ENCODE measurements at regions not wholly inside any gene's neighbourhood (a gene's known extent, or its start where the extent isn't known, plus 50 kb on each side); places are given as distances from the start of the nearest gene placed in this dataset.

GRCh38 chr3:95883801-95884200, 930.6 kb upstream of the EPHA6 start:
- no peak for DNase-seq

DNA sequence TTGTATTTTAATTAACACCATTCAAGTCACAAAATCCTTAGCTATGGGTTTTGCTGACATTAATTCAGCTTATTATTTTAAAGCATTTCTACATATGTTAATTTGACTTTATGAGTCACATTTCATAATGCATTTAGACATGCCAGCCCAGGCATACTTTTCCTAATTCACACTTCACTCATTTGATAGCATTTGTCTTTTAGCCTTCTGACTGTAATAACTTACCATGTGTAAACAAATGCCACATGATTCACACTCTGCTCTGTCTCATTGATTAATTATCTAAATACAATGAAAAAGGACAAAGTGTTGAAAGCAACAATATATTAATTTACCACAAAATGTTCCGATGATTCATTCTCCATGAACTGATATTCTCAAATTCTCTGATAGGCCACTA, 927.8 kb upstream of the EPHA6 start:
- DNase-seq = no peak

- DNase-seq = no peak
These were observed 927.3 kb upstream of the EPHA6 start for GRCh38 chr3:95887114-95887513.

GRCh38 chr3:95894820-95895219, 919.6 kb upstream of the EPHA6 start:
- DNase-seq = no peak

DNA sequence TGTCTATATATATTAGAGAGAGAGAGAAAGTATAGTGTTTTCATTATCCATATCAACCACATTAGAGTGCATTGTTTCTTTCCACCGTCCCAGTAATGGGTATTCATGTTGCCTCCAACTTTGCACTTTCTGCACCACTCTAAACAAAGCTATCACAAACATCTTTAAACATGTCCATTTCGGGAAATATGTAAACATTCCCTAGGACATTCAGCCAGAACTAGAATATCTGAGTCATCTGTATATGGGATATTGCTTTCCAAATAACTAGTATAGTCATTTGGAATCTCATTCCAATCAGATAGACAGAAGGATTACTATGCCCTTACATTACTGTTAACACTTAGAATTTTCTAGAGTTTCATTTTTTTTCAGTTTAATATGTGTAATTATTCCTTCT, 914.9 kb upstream of the EPHA6 start:
- DNase-seq = no peak

DNA sequence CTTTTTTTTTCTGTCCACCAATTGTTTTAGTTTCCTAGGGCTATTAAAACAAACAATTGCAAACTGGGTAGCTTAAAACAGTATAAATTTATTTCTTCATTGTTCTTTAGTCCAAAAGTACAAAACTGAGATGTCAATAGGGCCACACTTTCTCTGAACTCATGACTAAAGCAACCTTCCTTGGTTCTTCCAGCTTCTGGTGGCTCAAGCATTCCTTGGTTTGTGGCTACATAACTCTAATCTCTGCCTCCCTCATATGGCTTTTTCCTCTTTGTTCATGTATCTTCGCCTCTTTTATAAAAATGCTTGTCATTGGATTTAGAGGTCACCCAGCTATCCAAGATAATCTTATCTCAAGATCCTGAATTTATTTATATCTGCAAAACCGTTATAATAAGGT, 914.5 kb upstream of the EPHA6 start:
- no peak for DNase-seq

DNA sequence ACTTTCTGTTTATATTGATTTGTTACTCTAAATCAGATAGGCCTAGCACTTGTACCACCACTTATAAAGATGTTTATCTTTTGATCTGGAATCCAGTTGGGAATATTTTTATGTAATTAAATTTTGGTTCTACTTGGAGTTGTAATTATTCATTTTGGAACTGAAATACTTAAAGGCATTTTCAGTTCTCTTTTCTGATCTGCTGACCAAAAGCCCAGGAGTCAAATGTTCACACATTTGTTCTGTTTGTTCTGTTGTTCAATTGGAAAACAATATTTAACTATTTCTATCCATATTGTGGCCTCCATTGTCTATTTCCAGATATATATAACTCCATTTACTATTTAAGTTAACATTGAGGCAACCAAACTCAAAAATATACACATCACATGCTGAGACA, 912.4 kb upstream of the EPHA6 start:
- no peak for DNase-seq

- DNase-seq = no peak
These were observed 909.2 kb upstream of the EPHA6 start for GRCh38 chr3:95905182-95905581.

DNA sequence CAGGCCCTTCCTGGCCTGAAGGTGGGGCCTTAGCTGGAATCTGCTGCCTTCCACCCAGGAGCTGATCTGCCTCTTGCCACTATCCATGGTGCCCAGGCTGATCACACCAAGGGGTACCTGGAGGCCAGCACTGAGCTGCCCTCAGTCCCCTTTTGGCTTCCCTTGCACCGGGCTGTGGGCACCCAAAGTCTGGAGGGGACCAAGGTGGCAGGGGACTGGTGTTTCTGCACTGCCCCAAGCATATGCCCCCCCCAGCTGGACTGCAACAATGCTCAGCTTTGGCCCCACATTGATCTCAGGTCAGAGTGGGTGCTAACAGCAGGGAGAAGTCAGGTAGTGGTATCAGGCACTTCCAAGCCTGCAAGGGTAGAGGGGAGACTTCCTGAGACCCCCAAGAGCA, 902.6 kb upstream of the EPHA6 start:
- DNase-seq = no peak

DNA sequence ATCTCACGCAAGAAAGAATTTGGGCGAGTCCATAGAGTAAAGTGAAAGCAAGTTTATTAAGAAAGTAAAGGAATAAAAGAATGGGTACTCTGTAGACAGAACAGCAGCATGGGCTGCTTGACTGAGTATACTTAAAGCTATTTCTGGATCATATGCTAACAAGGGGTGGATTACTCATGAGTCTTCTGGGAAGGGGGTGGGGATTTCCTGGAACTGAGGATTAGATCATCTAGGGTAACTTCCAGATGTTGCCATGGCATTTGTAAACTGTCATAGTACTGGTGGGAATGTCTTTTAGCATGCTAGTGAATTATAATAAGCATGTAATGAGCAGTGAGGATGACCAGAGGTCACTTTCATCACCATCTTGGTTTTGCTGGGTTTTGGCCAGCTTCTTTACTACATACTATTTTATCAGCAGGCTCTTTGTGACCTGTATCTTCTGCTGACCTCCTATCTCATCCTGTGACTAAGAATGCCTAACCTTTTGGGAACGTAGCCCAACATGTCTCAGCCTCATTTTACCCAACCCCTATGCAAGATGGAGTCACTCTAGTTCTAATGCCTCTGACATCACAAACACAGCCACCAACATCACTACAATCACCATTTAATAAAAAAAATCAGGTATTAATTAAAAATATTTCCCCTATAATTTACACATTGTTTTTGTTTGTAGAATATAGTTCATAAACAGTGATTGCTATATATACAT, 890.7 kb upstream of the EPHA6 start:
- peak; percentile 24 to 25 for DNase-seq

- no peak for DNase-seq
These were observed 887.4 kb upstream of the EPHA6 start for GRCh38 chr3:95926904-95927501.

DNA sequence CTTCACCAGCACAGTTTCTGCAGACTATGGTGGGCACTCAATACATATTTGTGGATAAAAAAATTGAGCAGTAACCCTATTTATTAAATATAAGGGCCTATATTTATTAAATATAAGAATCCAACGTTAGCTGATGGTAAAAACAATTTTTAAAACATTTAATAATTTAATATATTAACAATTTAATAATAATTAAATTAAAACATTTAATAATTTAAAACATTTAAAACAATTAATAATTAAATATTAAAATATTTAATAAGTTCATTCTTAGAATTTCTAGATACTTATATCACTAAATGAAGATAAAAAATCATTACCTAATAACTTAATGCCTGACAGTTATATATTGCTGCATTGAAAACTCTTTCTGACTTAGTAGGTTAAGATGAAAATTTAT, 880.2 kb upstream of the EPHA6 start:
- no peak for DNase-seq

- no peak for DNase-seq
These were observed 875.1 kb upstream of the EPHA6 start for GRCh38 chr3:95939235-95939809.

DNA sequence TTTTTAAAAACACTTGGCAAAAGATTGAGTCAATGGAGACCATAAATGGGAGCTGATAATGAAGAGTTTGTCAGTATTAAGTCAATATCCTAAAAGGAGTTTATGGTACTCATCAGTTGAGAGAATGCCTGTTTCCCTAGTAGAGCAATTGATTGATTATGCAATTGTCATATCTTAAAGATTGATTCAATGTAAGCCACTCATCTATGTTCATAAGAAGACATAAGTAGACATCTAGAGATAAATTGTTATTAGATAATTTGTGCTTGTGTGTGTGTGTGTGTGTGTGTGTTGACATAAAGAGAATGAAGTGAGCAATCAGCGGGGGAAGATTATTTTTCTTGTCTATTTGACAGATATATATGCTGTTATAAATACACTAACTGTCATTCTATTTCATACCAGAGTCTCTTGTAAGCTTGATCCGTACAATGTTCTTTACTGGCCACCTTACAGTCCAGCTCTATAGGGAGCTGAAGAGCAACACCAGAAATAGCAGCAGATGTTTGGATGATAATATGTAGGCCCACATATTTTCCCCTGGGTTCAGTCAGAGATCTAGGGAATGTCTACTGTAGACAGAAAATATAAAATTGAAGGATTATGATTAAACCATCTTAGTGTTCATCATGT, 848.6 kb upstream of the EPHA6 start:
- DNase-seq = no peak

GRCh38 chr3:95971573-95971972, 842.8 kb upstream of the EPHA6 start:
- DNase-seq = no peak

DNA sequence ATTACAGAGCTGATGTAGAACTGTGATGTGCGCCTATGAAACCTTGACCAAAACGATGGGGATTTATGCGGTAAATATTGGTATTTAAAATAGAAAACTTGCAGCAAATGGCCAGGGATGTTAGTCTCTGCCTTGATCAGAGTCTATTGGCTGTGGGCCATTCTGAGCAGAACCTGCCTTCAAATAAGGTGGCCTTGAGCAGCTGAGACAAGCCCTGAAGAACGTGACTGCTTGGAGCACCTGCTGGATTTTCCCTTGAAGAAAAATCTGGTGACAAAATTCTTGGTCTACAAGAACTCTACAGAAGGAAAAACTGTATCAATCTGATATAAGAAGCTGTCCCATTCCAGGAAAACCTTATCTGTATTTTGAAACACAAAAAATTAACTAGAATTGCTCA, 820.1 kb upstream of the EPHA6 start:
- no peak for DNase-seq

GRCh38 chr3:96000966-96001365, 813.4 kb upstream of the EPHA6 start:
- DNase-seq = no peak

- DNase-seq = no peak
These were observed 806.7 kb upstream of the EPHA6 start for GRCh38 chr3:96007650-96008195.

GRCh38 chr3:96012939-96013338, 801.5 kb upstream of the EPHA6 start:
- no peak for DNase-seq

DNA sequence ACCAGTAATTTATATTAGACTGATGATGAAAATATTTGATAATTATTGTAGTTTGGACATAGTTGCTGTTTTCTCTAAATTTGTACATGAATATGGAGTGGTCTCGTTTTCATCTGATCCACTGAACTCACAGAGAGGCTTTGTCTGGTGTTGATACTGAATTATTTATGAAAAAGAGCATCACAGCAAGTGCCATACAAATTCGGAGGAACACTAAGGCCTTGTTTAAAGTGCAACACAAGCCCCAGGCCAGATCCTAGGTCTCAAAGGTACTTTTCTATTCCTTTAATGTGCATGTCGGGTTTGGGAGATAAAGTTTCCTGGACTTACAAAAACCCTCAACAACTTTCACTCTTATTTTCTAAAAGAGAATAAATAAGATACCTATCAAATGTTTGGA, 796.8 kb upstream of the EPHA6 start:
- DNase-seq = no peak

GRCh38 chr3:96022676-96023075, 791.7 kb upstream of the EPHA6 start:
- no peak for DNase-seq

DNA sequence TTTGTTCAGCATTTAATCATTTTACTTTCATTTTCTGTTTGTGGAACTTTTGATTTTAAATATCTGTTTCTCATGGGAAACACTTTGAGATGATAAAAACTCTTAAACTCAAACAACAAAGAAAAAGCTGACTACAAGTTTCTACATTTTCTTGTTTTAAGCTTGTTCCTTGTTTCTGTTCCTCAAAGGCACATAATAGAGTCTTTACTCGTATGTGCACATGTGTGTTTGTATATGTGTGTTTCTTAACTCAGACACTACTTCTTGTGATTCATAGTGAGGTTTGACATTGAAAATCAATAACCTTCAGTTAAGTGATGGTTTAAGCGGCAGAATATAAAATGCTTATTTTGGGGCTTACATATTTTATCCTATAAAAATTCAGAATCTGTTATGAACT, 786.7 kb upstream of the EPHA6 start:
- no peak for DNase-seq

DNA sequence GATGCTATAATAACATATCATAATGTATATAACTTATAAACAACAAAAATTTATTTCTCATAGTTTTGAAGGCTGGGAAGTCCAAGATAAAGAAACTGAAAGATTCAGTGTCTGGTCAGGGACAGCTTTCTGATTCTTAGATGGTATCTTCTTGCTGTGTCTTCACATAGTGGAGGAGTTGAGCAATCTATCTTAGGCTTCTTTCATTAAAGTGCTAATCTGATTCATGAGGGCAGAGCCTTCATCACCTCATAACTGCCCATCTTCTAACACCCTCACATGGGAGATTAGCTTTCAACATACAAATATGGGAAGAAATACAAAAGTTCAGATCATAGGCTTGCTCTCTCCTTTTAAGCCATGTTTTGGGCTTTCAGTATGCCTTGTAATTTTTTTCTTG, 774.8 kb upstream of the EPHA6 start:
- DNase-seq = no peak

GRCh38 chr3:96059301-96059700, 755.1 kb upstream of the EPHA6 start:
- no peak for DNase-seq
